Astrocyte (in vitro differentiated cells and primary cell): ENCODE measurements at regions not wholly inside any gene's neighbourhood (a gene's known extent, or its start where the extent isn't known, plus 50 kb on each side); places are given as distances from the start of the nearest gene placed in this dataset.

Source experiments
- EZH2 ChIP-seq: IDR thresholded peaks from 2 replicates; pipeline ENCODE4 v1.6.1; 2012; ENCODE audit warnings: mild to moderate bottlenecking, low read length, inconsistent platforms; ENCODE audit not compliant: insufficient read depth
- TF ChIP-seq, protein P1 (sequence below): IDR thresholded peaks from 2 replicates; pipeline ENCODE4 v1.5.1; 2011; ENCODE audit warnings: low read depth, mild to moderate bottlenecking, inconsistent platforms, low read length, moderate library complexity; ENCODE audit not compliant: insufficient read depth

DNA sequence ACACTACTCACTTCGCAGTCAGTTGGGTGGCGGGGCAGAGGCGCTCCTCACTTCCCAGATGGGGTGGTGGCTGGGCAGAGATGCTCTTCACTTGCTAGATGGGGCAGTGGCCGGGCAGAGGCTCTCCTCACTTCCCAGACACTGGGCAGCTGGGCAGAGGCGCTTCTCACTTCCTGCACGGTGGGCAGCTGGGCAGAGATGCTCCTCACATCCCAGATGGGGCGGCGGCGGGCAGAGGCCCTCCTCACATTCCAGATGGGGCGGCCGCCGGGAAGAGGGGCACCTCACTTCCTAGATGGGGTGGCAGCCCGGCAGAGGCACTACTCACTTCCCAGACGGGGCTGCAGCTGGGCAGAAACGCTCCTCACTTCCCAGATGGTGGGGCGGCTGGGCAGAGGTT is 199.8 kb downstream of the RTL9 start:
- TF ChIP-seq, protein P1, sequence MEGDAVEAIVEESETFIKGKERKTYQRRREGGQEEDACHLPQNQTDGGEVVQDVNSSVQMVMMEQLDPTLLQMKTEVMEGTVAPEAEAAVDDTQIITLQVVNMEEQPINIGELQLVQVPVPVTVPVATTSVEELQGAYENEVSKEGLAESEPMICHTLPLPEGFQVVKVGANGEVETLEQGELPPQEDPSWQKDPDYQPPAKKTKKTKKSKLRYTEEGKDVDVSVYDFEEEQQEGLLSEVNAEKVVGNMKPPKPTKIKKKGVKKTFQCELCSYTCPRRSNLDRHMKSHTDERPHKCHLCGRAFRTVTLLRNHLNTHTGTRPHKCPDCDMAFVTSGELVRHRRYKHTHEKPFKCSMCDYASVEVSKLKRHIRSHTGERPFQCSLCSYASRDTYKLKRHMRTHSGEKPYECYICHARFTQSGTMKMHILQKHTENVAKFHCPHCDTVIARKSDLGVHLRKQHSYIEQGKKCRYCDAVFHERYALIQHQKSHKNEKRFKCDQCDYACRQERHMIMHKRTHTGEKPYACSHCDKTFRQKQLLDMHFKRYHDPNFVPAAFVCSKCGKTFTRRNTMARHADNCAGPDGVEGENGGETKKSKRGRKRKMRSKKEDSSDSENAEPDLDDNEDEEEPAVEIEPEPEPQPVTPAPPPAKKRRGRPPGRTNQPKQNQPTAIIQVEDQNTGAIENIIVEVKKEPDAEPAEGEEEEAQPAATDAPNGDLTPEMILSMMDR: no peak
- TF ChIP-seq EZH2: no peak
